ENCODE measurements at regions not wholly inside any gene's neighbourhood (a gene's known extent, or its start where the extent isn't known, plus 50 kb on each side); places are given as distances from the start of the nearest gene placed in this dataset.

DNA sequence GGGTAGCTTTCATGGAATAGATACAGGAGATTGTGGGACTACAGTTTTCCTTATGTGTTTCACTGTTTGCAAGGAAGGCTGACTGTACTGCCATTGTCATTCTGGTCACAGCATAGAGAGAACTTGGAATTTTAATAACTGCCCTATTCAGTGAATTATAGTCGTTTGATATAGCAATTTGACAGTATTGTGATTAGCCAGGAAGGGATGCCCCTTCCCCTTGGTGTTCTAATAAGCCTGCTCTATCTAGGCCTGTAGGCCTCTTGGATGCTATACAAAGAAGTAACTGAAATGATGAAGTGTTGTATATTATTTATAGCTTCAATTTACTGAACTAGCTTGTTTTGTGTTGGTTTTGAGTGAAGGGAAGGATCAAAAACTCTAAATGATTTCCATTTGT lies 528.6 kb upstream of the CDH2 start:
- in situ Hi-C loops (cut with MboI; ENCODE audit: low sequenced_read_pairs, unreplicated experiment) = no loop called here
- TF ChIP-seq, protein P1, sequence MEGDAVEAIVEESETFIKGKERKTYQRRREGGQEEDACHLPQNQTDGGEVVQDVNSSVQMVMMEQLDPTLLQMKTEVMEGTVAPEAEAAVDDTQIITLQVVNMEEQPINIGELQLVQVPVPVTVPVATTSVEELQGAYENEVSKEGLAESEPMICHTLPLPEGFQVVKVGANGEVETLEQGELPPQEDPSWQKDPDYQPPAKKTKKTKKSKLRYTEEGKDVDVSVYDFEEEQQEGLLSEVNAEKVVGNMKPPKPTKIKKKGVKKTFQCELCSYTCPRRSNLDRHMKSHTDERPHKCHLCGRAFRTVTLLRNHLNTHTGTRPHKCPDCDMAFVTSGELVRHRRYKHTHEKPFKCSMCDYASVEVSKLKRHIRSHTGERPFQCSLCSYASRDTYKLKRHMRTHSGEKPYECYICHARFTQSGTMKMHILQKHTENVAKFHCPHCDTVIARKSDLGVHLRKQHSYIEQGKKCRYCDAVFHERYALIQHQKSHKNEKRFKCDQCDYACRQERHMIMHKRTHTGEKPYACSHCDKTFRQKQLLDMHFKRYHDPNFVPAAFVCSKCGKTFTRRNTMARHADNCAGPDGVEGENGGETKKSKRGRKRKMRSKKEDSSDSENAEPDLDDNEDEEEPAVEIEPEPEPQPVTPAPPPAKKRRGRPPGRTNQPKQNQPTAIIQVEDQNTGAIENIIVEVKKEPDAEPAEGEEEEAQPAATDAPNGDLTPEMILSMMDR (IDR thresholded peaks at IDR 0.05; ENCODE audit: borderline replicate concordance, control extremely low read depth, extremely low read depth, insufficient read depth, missing control alignments) = no peak
- no peak for DNase-seq (ENCODE audit: low spot score)

DNA sequence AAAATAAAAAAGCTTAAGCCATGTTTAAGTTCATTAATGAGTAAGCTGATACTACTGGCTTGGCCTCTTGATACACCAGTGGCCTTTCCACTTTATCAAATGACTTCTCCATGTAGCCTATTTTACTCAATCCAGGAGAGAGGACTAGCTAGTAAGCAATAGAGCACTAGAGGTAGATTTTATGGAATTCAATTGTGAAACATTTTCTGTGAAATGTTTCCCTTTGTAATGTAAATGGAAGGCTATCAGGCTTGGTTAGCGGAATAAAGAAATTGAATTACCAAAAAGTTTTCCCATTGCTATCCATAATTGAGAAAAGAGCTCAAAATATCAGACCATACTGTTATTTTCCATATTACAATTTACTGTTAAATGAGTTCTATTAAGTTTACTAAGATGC lies 515.4 kb upstream of the CDH2 start:
- in situ Hi-C loops (cut with MboI; ENCODE audit: low sequenced_read_pairs, unreplicated experiment) = no loop called here
- no peak for DNase-seq (ENCODE audit: low spot score)
- TF ChIP-seq, protein P1 (IDR thresholded peaks at IDR 0.05; ENCODE audit: borderline replicate concordance, control extremely low read depth, extremely low read depth, insufficient read depth, missing control alignments) = no peak

DNA sequence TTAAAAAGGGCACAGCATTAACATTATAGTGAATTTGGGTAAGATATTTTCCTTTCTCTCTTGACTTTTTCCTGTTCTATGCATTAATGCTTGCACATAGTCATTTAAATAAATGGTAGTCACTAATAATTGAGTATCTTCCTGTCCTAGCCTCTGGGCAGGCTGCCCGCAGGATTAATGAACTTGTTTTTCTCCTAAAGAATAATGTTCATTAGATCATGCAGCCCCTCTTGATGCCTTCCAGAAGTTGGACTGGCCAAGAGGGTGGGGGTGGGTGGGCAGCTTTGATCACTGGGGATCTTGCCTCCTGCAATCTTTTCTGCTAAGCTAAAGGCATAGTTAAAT lies 514.5 kb upstream of the CDH2 start:
- in situ Hi-C loops (cut with MboI; ENCODE audit: low sequenced_read_pairs, unreplicated experiment) = no loop called here
- TF ChIP-seq, protein P1 (IDR thresholded peaks at IDR 0.05; ENCODE audit: borderline replicate concordance, control extremely low read depth, extremely low read depth, insufficient read depth, missing control alignments) = no peak
- DNase-seq (ENCODE audit: low spot score) = no peak

DNA sequence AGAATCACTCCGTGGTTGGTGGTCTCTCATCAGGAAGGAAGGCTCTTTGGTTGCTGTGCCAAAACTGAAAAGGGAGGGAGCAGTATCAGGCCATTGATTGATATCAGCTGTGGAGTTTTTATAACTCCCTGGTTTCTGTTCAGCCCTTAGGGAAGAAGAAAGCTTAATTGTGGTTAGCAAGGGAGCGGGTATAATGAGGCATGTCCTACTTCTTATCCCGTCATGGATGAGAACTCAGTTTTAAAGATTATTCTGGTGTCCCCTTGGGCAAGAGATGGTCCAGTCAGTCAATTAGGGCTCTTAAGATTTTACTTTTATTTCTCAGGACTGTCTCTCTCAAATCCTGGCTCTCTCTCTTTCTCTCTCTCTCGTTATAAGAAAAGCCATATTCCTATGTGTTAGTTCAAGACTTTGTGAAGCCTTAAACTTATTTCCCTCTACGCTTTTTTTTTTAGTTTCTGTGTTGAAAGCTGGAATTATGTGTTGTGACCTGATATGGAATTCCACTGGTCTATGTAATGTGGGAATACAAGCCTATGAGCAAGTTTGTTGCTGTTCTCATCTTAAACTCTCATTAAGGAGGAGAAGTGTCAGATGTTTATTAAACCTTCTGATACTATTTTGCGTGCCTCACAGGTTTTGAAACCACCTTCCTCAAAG lies 514.0 kb upstream of the CDH2 start:
- no peak for DNase-seq (ENCODE audit: low spot score)
- in situ Hi-C loops (cut with MboI; ENCODE audit: low sequenced_read_pairs, unreplicated experiment) = no loop called here
- TF ChIP-seq, protein P1 (IDR thresholded peaks at IDR 0.05; ENCODE audit: borderline replicate concordance, control extremely low read depth, extremely low read depth, insufficient read depth, missing control alignments) = no peak

DNA sequence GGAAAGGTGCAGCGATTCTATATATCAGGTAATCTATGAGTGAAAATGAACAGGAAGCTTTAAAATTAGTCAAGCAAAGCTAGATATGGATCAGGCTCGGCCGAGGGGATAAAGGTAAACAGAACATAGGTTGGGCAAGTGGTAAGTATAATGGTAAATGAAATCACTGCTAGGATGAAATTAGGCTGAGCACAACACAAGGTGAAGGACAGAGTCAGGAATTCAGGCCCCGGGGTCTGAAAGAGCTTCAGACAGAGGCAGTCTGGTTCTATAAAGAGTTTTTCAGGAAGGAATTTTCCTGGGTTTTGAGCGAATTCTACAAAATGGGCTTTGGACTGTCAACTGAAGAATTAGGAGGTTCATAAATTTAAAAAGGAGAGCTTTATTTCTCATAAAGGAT lies 513.2 kb upstream of the CDH2 start:
- DNase-seq (ENCODE audit: low spot score) = no peak
- TF ChIP-seq, protein P1 (IDR thresholded peaks at IDR 0.05; ENCODE audit: borderline replicate concordance, control extremely low read depth, extremely low read depth, insufficient read depth, missing control alignments) = no peak
- in situ Hi-C loops (cut with MboI; ENCODE audit: low sequenced_read_pairs, unreplicated experiment) = no loop called here

DNA sequence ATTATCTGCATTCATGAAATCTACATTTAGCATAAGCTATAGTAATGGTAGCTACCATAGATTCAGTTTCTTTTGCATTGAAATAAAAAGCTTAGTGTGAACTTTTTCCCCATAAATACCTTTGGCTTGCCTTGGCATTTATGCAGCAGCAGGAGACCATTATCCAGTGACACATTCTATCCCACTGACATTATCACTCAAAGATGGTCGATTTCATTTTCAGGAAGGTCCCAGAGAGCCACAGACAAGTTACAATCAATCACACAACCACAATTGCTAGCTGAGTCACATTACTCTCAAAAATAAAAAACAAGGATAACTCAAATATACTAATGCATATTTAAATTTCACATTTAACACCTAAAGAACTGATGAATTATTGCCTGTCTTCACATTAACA lies 512.7 kb upstream of the CDH2 start:
- TF ChIP-seq, protein P1 (IDR thresholded peaks at IDR 0.05; ENCODE audit: borderline replicate concordance, control extremely low read depth, extremely low read depth, insufficient read depth, missing control alignments) = no peak
- no peak for DNase-seq (ENCODE audit: low spot score)
- in situ Hi-C loops (cut with MboI; ENCODE audit: low sequenced_read_pairs, unreplicated experiment) = no loop called here
